Epithelial cell of proximal tubule (primary cell): ENCODE measurements at regions not wholly inside any gene's neighbourhood (a gene's known extent, or its start where the extent isn't known, plus 50 kb on each side); places are given as distances from the start of the nearest gene placed in this dataset.

Experiments used
- DNase-seq: peaks from one replicate; pipeline ENCODE4 v3.0.0-alpha.2; 2011; ENCODE audit warnings: low read depth
- H3K4me3 ChIP-seq: 2 replicates; pipeline ENCODE4 v1.5.1; 2011; ENCODE audit warnings: low read depth, mild to moderate bottlenecking, low read length
- CTCF ChIP-seq: conservative IDR thresholded peaks from 2 replicates; pipeline ENCODE4 v1.5.1; 2012; ENCODE audit warnings: low read depth, mild to moderate bottlenecking, low read length

- DNase-seq: no peak
- H3K4me3 ChIP-seq: no peak overlapping the region
- no peak for TF ChIP-seq CTCF
Measured at GRCh38 chr14:71261206-71261605, 353.9 kb downstream of the PCNX1 start.

GRCh38 chr14:71262441-71262840 is 355.2 kb downstream of the PCNX1 start:
- TF ChIP-seq CTCF: no peak
- H3K4me3 ChIP-seq: no peak overlapping the region
- no peak for DNase-seq

GRCh38 chr14:71264260-71264659 is 357.0 kb downstream of the PCNX1 start:
- no peak overlapping the region for H3K4me3 ChIP-seq
- no peak for TF ChIP-seq CTCF
- DNase-seq: no peak

GRCh38 chr14:71267007-71267513 is 359.8 kb downstream of the PCNX1 start:
- DNase-seq: no peak
- no peak overlapping the region for H3K4me3 ChIP-seq
- TF ChIP-seq CTCF: no peak

- no peak for DNase-seq
- H3K4me3 ChIP-seq: peak overlapping the region; percentile 36
- no peak for TF ChIP-seq CTCF
Measured at GRCh38 chr14:71267691-71268090, 360.4 kb downstream of the PCNX1 start.

- TF ChIP-seq CTCF: no peak
Measured at GRCh38 chr14:71270111-71270510, 362.9 kb downstream of the PCNX1 start.

GRCh38 chr14:71271166-71271945 is 364.1 kb downstream of the PCNX1 start:
- TF ChIP-seq CTCF: no peak
- no peak for DNase-seq

More at GRCh38 chr14:71270111-71270510, 362.9 kb downstream of the PCNX1 start:
- H3K4me3 ChIP-seq: no peak overlapping the region
- DNase-seq: no peak

More at GRCh38 chr14:71271166-71271945, 364.1 kb downstream of the PCNX1 start:
- H3K4me3 ChIP-seq: no peak overlapping the region
